Muscle layer of duodenum (tissue), 2 donors: ENCODE measurements at regions not wholly inside any gene's neighbourhood (a gene's known extent, or its start where the extent isn't known, plus 50 kb on each side); places are given as distances from the start of the nearest gene placed in this dataset.

Source experiments
- H3K27ac ChIP-seq: one replicate; pipeline ENCODE4 v1.7.0; 2013; ENCODE audit warnings: mild to moderate bottlenecking, low read length
- H3K27me3 ChIP-seq: one replicate; pipeline ENCODE4 v1.7.0; 2013; ENCODE audit warnings: low read depth, mild to moderate bottlenecking, control low read depth, low read length
- H3K36me3 ChIP-seq, 2 donors: one replicate each; pipeline ENCODE4 v1.7.0; 2013; ENCODE audit warnings: low read length in 2 of 2, control low read depth in 1 of 2, mild to moderate bottlenecking in 1 of 2; ENCODE audit not compliant: insufficient read depth in 2 of 2, control insufficient read depth in 1 of 2
- H3K4me1 ChIP-seq, 2 donors: one replicate each; pipeline ENCODE4 v1.7.0; 2013; ENCODE audit warnings: low read length in 2 of 2, mild to moderate bottlenecking in 2 of 2, control low read depth in 1 of 2, moderate library complexity in 1 of 2; ENCODE audit not compliant: insufficient read depth in 2 of 2, control insufficient read depth in 1 of 2
- H3K4me3 ChIP-seq, 2 donors: one replicate each; pipeline ENCODE4 v1.7.0; 2013; ENCODE audit warnings: low read length in 2 of 2, low read depth in 1 of 2, mild to moderate bottlenecking in 1 of 2
- H3K9me3 ChIP-seq, 2 donors: one replicate each; pipeline ENCODE4 v1.7.0; 2013; ENCODE audit warnings: low read length in 2 of 2, control low read depth in 1 of 2, mild to moderate bottlenecking in 1 of 2; ENCODE audit not compliant: control insufficient read depth in 1 of 2
- donor health status: healthy.

- no peaks in the 10 kb centered on the region for H3K27me3 ChIP-seq
Measured at GRCh38 chr2:21288299-21288698, 164.5 kb downstream of the TDRD15 start.

GRCh38 chr2:21288739-21289520 is 165.2 kb downstream of the TDRD15 start:
- Histone ChIP-seq H3K27me3 (no peaks in the 10 kb centered on the region), H3K27ac (no peak overlapping the region), H3K36me3 (no peaks in the 10 kb centered on the region)

More at GRCh38 chr2:21288299-21288698, 164.5 kb downstream of the TDRD15 start:
- Histone ChIP-seq H3K36me3 (no peaks in the 10 kb centered on the region), H3K9me3 (no peaks in the 10 kb centered on the region), H3K4me1 (no peaks in the 10 kb centered on the region), H3K27ac (no peak overlapping the region), H3K4me3 (no peak overlapping the region)

DNA sequence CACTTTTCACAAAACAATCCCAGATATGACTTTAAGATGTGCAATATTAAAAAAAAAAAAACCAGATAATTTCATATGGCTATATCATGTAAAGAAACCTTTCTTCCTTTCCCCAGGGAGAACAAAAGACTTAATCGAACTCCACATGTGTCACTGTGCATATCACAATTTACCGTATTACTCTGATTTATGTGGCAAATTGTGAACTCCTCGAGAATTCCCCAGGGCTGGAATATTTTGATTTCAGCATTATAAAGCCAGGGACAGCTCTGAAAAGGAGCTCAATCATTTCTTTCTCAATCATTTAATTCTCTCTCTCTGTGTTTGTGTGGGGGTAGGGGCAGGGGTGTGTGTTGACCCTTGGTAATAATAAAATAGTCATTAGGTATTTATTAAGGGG is 165.8 kb downstream of the TDRD15 start:
- H3K4me3 ChIP-seq: no peak overlapping the region
- H3K36me3 ChIP-seq: no peaks in the 10 kb centered on the region
- no peak overlapping the region for H3K27ac ChIP-seq
- H3K9me3 ChIP-seq: no peaks in the 10 kb centered on the region
- H3K27me3 ChIP-seq: no peaks in the 10 kb centered on the region
- no peaks in the 10 kb centered on the region for H3K4me1 ChIP-seq

More at GRCh38 chr2:21288739-21289520, 165.2 kb downstream of the TDRD15 start:
- Histone ChIP-seq H3K4me3 (no peak overlapping the region), H3K9me3 (no peaks in the 10 kb centered on the region), H3K4me1 (no peaks in the 10 kb centered on the region)

DNA sequence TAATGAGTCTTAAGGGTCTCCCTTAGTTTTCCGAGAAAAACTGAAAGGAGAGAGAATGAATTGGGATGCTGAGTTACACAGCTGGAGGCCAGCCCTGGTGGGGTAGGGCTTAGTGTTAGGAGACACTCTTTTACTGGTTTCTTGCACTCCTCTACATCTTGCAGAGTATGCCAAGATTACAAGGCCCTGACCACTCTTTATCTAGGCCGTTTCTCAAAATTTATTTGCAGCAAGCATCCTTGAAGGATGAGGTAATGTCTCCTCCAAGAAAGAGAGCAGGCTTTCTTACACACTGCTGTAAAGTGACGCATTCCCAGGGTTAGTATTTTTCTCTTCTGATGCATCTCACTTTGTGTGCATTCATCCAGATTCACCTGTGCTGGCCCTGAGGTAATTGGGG is 166.2 kb downstream of the TDRD15 start:
- Histone ChIP-seq H3K27ac (no peak overlapping the region), H3K4me1 (no peaks in the 10 kb centered on the region)

DNA sequence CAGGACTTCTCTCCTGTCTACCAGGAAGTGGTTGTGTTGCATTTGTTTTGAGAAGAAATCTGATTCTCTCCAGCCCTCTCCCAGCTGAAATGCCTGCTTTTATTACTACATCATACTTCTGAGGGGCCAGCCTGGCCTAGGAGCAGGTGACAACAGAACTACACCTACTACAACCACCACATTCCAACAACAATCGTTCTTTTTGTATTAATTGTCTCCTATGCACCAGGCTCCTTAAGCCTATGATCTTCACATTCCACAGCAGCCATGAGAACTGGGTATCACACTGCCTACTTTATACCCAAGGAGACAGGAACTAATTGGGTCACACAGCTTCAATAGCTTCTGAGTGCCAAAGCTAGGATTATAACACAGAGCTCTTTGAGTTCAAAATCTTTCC is 167.7 kb downstream of the TDRD15 start:
- Histone ChIP-seq H3K27ac (no peak overlapping the region), H3K9me3 (no peaks in the 10 kb centered on the region), H3K4me3 (no peak overlapping the region), H3K36me3 (no peaks in the 10 kb centered on the region), H3K27me3 (no peaks in the 10 kb centered on the region), H3K4me1 (no peaks in the 10 kb centered on the region)

More for the DNA sequence above, 166.2 kb downstream of the TDRD15 start:
- H3K9me3 ChIP-seq: no peaks in the 10 kb centered on the region
- no peaks in the 10 kb centered on the region for H3K36me3 ChIP-seq
- no peak overlapping the region for H3K4me3 ChIP-seq
- H3K27me3 ChIP-seq: no peaks in the 10 kb centered on the region

DNA sequence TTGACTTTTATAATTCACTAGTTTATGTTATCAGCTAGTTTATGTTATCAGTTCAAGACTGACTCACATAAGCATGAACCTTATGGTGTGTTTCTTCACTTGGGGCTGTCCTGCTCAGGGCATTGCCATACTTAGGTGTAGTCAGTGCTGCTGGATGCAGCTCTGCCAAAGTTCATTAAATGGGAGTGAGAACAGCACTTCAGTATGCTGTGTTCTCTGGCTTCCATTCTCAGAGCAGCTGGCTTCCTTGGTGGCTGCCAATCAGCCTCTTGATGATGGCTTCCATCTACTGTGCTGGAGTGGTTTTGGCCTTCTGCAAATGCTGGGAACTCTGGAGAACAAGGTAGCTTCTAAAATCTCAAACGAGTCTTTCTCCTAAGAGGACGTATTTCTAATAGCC is 170.7 kb downstream of the TDRD15 start:
- H3K4me1 ChIP-seq: no peaks in the 10 kb centered on the region
- no peaks in the 10 kb centered on the region for H3K36me3 ChIP-seq
- H3K27me3 ChIP-seq: no peaks in the 10 kb centered on the region
- H3K4me3 ChIP-seq: no peak overlapping the region
- no peaks in the 10 kb centered on the region for H3K9me3 ChIP-seq
- no peak overlapping the region for H3K27ac ChIP-seq

DNA sequence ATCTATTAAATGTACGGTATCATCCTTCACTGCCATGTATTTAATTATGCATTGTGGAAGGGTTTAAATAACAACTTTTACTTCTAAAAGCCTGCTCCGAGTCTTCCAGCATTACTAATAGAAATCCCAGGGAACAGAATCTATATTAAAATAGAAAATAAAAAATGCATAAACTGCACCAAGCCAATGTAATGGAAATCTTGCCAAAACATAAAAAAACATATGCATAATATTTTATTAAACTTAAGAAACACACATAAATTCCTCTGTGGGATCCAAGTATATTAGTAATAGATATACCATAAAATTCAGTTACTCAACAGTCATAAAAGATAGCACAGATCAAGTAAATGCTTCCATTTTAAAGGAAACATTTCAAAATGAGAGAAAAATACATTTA is 175.6 kb downstream of the TDRD15 start:
- Histone ChIP-seq H3K4me3 (no peak overlapping the region), H3K27ac (no peak overlapping the region), H3K27me3 (no peaks in the 10 kb centered on the region), H3K36me3 (no peaks in the 10 kb centered on the region), H3K9me3 (no peaks in the 10 kb centered on the region), H3K4me1 (no peaks in the 10 kb centered on the region)

GRCh38 chr2:21301871-21302455 is 178.2 kb downstream of the TDRD15 start:
- Histone ChIP-seq H3K4me1 (no peaks in the 10 kb centered on the region), H3K27ac (no peak overlapping the region), H3K27me3 (no peaks in the 10 kb centered on the region), H3K9me3 (no peaks in the 10 kb centered on the region), H3K36me3 (no peaks in the 10 kb centered on the region), H3K4me3 (no peak overlapping the region)

- Histone ChIP-seq H3K9me3 (no peaks in the 10 kb centered on the region), H3K27me3 (no peaks in the 10 kb centered on the region), H3K4me1 (no peaks in the 10 kb centered on the region), H3K4me3 (no peak overlapping the region), H3K36me3 (no peaks in the 10 kb centered on the region), H3K27ac (no peak overlapping the region)
Measured at GRCh38 chr2:21303876-21304275, 180.1 kb downstream of the TDRD15 start.

- H3K9me3 ChIP-seq: no peaks in the 10 kb centered on the region
- H3K27ac ChIP-seq: no peak overlapping the region
- no peaks in the 10 kb centered on the region for H3K4me1 ChIP-seq
- H3K27me3 ChIP-seq: no peaks in the 10 kb centered on the region
- H3K4me3 ChIP-seq: no peak overlapping the region
- H3K36me3 ChIP-seq: no peaks in the 10 kb centered on the region
Measured at GRCh38 chr2:21305581-21305980, 181.8 kb downstream of the TDRD15 start.

DNA sequence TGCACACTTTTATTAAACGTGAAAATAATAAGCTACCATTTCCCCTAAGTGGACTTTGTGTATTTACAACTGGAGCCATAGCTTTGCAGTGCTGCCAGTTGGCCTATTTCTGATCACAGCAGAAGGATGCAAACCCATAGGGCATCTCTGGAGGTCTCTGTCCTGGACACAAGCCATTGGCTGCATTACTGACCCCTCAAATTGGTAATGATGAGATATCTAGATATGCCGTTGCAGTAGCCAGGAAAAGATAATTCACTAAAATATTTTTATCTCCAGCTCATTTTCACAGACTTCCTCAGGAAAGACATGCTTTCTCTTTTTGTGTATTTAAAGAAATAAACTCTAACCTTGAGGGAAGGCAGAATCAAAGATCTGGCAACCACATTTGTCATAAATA is 182.5 kb downstream of the TDRD15 start:
- Histone ChIP-seq H3K27ac (no peak overlapping the region), H3K4me3 (no peak overlapping the region), H3K27me3 (no peaks in the 10 kb centered on the region), H3K9me3 (no peaks in the 10 kb centered on the region), H3K4me1 (no peaks in the 10 kb centered on the region), H3K36me3 (no peaks in the 10 kb centered on the region)

DNA sequence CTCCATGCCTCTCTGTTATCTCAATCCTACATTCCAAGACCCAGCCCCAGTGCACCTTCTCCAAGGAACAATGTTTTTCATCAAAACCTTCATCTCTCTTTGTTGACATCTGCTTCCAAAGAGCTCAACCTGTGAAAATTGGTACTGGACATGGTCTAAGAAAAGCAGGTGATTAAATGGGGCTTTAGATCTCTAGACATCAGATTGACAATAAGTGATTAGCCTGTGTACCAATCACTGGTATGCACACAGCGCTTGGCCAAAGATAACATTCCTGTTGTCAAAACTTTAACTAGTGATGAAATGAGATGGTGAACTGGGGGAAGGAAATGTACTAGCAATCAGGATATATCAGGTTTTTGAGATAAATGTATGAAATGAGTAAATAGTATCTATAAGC is 183.3 kb downstream of the TDRD15 start:
- Histone ChIP-seq H3K9me3 (no peaks in the 10 kb centered on the region), H3K4me3 (no peak overlapping the region), H3K36me3 (no peaks in the 10 kb centered on the region), H3K27me3 (no peaks in the 10 kb centered on the region), H3K4me1 (no peaks in the 10 kb centered on the region), H3K27ac (no peak overlapping the region)
